ENCODE measurements at regions not wholly inside any gene's neighbourhood (a gene's known extent, or its start where the extent isn't known, plus 50 kb on each side); places are given as distances from the start of the nearest gene placed in this dataset.
"Not testable (repeated sequence)": the region's sequence is repeated elsewhere in the genome, so short reads cannot be mapped to it uniquely, and the experiment has no call there.

DNA sequence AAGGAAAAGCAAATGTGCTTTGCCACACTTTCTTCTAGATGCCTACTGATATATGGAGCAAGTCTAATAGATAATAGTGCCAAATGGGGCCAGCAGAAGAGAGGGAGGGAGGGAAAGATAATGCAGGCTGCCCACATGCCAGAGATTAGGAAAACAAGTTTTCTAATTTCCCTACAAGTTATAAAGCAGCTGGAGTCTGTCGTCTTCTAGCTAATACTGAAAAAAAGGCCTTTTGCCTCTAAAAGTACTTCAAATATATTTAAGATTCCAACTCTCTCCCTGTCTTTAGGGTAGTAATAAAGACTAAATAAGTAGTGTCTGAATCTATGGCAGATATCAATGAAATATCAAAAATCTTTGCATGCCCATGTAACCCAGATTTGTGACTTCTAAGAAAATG lies 632.0 kb upstream of the MIR17HG start:
- no peak for DNase-seq (ENCODE audit: low read depth in 2 of 2)

DNA sequence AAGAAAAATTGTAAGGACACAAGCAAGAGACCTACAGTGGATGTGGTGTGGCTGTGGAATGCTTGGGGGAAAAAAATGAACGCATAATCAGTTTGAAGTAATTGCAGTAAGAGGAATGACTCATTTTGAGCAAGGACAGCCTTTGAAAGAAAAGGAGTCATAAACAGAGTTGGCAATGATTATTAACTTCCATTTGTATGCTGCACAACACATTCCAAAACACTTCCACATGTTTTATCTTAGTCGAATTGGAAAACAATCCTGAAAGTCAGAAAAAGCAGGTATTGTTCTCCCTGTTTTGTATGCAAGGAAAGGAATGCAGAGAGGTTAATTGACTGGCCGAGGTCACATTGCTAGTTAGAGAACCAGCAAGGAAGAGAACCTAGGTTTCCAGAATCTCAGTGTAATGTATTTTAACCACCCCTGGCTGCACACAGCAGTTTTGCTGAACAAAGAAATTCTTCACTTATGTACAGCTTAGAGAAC lies 630.0 kb upstream of the MIR17HG start:
- DNase-seq (ENCODE audit: low read depth in 2 of 2), result no peak

DNA sequence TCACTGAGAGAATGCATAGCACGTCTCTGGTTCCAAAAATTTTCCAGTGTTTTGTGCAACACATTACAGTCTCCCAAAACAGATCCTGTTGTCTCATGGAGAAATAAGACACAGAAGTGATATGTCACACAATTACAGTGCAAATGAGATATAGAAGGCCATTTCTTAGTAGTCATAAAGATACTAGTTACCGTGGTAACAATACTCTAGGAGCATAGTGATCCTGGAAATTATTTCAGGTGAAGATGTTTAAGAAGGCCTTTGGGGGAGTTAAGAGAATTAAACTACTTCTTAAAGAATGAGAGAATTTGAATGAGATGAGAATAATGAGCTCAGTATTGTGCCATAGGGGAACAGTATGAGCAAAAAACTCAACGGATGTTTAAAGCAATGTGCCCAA lies 628.0 kb upstream of the MIR17HG start:
- DNase-seq (ENCODE audit: low read depth in 2 of 2), result no peak

DNA sequence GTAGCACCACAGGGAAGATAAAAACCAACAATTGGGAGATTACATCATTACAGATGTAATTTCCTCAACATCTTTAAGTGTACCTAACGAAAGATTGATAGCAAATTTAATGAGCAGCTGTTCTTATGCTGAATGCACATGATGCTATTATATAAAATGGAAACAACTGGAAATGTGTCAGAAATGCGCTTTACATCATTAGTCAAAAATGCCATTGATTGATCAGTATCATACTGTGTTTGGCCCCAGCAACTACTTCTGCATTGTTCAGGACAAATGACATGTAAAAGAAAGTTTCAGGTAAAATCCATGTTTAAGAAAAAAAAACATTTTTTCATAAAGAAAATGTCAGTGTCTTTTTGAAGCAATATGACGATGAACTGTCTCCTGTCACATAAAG lies 625.5 kb upstream of the MIR17HG start:
- no peak for DNase-seq (ENCODE audit: low read depth in 2 of 2)

DNA sequence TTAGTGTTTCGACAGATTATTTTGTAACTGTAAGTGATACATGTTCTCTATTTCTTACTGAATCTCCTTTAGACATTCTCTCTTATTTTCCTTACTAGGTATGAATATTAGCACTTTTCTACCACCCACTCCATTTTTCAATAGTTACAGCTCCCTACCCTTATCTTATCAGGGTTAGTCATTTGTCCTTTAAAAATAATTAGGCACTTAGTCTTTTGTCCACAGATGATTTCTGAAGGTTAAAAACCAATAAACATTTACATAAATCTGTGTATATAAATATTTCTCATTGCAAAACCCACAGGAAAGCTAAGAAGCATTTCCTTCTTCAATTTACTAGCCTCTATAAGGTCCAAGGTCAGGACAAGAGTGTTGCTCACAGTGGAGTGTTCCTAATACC lies 624.1 kb upstream of the MIR17HG start:
- DNase-seq (ENCODE audit: low read depth in 2 of 2), result no peak

DNA sequence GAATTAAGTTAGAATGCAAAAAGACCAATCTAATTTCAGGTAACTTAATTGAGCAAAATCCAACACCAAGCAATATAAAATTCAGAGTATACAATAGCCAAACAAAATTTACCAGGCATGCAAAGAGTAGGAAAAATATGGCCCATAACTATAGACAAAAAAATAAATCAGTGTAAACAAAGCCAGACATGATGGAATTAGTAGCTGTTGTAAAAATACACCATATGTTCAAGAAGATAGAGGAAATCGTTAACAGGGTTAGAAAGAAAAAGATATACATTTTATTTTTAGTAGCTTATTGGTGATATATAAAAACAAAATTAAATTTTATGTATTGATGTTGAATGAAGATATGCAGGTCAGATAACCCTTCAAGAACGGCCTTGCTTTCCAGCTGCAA lies 621.1 kb upstream of the MIR17HG start:
- DNase-seq (ENCODE audit: low read depth in 2 of 2), result no peak

DNA sequence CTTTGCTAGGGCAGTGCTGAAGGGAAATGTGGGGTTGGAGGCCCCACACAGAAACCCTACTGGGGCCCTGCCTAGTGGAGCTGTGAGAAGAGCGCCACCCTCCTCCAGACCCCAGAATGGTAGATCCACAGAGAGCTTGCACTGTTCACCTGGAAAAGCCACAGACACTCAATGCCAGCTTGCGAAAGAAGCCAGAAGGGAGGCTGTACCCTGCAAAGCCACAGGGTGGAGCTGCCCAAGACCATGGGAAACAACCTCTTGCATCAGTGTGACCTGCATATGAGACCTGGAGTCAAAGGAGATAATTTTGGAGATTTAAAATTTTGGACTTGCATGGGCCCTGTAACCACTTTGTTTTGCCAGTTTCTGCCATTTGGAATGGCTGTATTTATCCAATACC lies 615.4 kb upstream of the MIR17HG start:
- no peak for DNase-seq (ENCODE audit: low read depth in 2 of 2)

DNA sequence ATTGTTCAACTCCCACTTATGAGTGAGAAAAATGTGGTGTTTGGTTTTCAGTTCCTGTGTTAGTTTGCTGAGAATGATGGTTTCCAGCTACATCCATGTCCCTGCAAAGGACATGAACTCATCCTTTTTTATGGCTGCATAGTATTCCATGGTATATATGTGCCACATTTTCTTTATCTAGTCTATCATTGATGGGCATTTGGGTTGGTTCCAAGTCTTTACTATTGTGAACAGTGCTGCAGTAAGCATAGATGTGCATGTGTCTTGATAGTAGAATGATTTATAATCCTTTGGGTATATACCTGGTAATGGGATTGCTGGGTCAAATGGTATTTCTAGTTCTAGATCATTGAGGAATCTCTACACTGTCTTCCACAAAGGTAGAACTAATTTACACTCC lies 613.0 kb upstream of the MIR17HG start:
- DNase-seq (ENCODE audit: low read depth in 2 of 2), result not testable (repeated sequence)

DNA sequence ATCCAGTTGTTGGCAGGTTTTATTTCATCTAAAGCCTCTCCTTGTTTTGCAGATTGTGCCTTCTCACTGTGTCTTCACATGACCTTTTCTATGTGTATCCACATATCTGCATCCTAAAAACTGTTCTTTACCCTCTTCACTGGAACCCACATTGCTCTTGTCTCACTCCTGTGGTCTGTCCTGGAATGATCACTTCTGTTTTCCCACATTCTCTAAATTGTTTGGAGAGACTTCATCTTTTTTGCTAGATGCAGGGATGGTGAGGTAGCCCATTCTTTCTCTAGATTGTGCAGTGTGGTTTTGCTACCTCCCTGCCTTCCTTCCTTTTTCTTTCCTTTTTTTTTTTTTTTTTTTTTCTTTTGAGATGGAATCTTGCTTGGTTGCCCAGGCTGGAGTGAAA lies 608.6 kb upstream of the MIR17HG start:
- DNase-seq (ENCODE audit: low read depth in 2 of 2), result no peak

DNA sequence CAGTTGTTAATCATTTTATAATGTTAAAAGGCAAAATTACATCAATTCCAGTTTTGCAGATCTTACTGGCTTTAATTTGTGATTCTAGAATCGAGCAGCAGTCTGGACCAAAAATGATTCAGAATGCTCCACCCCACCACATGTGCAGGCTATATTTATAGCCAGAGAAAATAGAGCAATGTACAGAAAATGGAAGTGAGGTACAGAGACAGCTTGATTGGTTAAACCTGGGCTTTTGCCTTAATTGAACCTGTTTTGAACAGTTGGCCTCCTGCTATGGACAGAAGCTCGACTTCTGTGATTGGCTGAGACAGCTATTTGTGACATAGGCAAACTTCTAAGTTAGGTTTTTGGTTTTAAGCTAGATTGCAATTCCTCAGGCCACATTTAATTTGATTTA lies 607.4 kb upstream of the MIR17HG start:
- no peak for DNase-seq (ENCODE audit: low read depth in 2 of 2)

DNA sequence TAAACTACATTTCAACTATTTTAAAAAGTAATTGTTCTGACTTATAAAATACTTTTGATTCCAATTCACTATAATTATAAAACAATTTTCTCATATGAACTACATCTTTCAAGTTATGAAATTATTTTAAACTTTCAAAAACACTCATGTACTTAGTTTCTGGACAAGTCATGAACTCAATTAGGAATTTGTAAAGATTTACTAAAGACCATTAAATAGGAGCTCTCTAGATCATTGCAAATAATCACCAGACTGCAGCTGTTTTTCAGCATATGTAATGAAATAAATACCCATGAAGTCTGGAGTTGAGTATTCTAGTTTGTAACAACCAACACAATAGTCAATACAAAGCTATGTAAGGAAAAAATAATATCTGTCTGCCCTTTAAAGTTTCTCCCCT lies 605.1 kb upstream of the MIR17HG start:
- no peak for DNase-seq (ENCODE audit: low read depth in 2 of 2)

DNA sequence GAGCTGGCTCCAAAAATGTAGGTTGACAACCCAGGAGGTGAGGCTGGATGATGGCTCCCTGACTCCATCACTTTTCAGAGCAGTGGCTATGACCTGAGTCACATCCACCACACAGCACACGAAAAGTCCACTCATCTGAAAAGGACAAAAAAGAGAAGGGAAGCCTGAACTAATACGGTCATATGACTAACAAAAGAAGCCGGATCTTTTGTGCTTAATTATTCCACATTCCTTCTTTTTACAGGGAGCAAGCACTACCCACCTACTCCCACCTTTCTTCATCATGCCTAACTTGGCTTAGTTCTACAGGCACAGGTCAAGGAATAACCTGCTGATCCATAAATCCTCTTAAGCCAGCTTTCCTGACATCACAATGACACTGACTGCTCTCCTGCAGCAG lies 601.3 kb upstream of the MIR17HG start:
- no peak for DNase-seq (ENCODE audit: low read depth in 2 of 2)

DNA sequence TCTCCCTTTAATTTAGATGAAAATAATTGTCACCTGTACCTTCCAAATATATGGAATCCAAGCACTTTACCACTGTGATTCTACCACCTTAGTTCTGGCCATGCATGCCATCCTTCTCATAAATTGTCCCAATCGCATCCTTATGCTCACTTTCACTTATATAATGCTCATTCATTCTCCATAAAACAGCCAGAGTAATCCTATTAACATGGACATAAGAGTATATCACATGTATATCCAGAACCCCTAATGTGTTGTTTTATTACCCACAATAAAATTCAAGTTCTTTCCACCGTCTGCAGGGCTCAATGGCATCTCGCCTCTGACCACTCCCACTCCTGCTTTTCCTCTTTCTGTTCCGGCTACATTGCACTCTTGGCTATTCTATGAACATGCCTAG lies 597.5 kb upstream of the MIR17HG start:
- no peak for DNase-seq (ENCODE audit: low read depth in 2 of 2)

DNA sequence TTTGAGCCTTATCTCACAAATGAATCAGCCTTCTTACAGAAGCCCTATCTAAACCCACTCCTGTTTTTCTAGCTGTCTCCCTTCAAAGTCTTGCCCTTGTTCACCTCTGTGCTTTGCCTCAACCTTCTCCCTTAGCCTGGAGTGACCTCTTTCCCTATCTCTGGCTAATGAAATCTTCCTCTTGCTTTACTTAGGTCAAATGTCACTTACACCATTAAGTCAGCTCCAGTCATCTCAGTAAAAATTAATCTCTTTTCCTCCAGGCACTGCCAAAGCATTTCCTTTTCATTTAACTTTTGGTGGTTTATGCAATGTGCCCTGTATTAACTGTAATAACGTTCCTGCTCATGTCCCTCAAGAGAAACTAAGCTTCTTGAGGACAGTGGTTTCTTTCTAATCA lies 596.5 kb upstream of the MIR17HG start:
- DNase-seq (ENCODE audit: low read depth in 2 of 2), result no peak

DNA sequence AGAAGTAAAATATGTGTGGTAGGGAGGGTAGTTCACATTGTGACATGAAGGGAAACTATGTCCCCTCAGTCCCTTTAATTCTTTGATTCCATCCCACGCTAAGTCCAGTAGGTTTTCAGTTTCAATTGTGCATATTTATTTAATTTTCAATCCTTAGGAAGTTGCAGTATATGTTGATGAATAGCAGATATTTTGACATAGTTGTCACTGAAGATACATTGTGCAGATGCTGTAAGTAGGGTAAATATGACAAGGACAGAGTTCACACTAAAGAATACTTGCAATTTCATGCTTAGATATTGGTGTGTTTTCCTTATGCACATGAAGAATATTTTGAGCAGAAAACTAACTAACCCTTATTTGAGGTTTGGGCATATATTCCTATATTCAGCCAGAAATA lies 595.4 kb upstream of the MIR17HG start:
- DNase-seq (ENCODE audit: low read depth in 2 of 2), result no peak

DNA sequence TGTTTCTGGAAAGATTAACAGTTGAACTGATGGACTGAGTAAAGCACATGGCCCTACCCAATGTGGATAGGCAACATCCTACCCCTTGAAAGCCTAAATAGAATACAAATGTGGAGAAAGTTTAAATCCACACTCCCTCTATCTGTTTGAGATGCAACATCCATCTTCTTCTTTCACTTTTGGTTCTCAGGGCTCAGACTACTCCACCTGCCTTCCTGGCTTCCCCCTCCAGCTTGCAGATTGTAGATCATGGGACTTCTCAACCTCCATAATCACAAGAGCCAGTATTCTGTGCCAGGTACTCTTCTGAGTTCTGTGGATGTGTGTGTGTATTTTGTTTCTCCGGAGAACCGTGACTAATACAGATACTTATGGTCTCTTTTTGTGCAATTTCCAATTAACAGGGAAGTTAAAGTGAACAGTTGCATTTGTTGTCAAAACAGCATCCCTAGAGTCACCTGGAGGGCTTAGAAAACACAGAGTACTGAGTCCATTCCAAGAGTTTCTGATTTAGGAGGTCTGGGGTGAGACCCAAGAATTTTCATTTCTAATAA lies 590.3 kb upstream of the MIR17HG start:
- DNase-seq (ENCODE audit: low read depth in 2 of 2), result no peak

DNA sequence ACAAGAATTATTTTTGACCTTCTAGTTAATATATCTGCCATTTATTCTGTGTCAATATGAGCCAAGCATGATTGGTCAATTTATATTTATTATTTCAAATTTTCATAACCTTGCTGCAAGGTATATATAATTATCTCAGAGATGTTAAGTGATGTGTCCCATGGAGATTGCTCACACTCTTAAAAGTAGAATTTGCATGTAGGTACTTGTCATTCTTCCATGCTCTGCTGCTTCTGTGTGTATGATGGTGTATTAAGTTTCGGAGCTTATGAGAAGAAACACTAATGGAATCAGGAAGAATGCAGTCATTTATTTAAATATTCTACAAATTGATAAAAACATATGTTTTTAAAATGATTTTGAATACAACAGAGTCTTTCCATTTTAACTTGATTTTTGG lies 586.8 kb upstream of the MIR17HG start:
- DNase-seq (ENCODE audit: low read depth in 2 of 2), result no peak

DNA sequence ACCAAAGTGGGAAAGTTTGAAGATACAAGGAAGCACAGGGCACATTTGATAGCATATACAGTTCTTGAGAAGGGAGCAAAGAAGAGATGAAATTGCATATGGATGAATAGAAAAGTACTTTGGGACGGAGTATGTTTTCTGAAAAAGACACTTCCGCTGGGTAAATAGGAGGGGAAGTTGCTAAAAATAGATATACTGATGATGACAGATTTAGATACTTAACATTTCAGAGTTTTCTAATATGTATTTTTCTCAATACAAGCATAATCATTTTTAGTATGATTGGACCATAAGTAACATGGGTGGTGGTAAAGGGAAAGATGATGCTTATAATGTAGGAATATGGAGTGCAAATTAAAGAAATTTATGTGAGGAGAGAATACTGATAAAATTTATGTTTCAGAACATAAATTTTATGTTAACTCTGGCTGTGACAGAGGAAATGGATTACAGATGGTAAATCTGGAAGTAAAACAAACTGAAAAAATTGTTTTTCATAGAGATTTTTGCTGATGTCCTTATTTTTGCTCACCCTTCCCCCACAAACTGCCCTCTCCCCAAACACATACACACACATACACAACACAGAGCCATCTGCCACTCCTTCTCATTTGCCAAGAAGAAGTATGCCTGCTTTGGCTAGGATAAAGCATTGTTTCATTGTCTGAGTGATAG lies 583.9 kb upstream of the MIR17HG start:
- DNase-seq (ENCODE audit: low read depth in 2 of 2), result no peak

DNA sequence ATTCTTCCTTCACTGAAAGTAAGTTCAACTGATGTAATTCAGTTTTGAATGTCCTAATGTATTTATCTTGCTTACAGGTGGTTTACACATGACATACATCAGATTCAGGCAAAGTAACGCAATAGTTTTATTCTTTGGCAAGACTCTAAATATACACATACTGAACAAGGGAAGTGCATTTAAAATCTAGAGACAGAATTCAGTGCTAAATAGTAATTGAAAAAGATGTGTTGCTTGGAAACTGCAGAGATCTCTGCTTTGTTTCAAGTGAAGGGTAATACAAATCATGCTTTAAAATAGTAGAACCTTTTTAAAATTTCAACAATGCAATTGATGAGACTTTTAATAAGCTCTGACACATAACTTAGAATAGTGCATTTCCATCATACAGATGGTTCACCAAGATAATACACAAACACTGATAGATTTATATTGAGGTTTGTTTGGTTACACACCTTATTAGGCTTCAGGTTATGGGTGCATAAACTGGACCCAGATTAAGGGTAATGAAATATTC lies 581.0 kb upstream of the MIR17HG start:
- DNase-seq (ENCODE audit: low read depth in 2 of 2), result no peak

DNA sequence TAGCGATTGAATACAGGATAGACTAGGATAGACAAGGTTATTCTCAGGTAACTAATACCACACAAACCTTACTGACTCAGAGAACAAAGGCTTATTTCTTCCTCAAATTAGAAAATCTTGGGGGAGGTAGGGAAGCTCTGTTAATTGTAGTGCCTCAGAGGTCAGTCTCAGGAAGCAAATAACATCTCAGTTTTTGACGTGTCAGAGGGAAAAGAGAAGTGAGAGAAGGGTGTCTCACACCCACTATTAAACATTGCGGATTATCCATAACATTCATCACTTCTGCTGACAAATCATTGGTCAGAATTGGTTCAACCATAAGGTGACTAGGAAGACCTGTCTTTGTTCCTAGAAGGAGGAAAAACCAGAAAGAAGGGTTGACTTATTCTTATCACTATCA lies 579.4 kb upstream of the MIR17HG start:
- DNase-seq (ENCODE audit: low read depth in 2 of 2), result no peak

DNA sequence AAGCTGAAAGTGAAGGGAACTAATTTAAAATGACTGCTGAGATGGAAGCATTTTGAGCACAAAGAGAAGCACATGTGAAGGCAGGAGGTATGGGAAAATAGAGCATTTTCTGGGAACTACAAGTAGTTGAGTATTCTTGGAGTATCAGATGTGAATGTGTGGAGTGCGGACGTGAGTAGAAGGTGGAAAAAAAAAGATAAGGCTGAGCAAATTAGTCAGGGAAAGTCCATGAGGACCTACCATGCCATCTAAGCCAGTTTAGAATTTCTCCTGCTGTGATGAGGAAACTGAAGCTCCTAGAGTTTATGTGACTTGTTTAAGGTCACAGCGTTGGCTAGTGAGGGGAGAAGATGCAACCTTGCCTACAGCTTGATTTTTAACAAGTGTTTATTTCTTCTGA lies 578.1 kb upstream of the MIR17HG start:
- no peak for DNase-seq (ENCODE audit: low read depth in 2 of 2)

DNA sequence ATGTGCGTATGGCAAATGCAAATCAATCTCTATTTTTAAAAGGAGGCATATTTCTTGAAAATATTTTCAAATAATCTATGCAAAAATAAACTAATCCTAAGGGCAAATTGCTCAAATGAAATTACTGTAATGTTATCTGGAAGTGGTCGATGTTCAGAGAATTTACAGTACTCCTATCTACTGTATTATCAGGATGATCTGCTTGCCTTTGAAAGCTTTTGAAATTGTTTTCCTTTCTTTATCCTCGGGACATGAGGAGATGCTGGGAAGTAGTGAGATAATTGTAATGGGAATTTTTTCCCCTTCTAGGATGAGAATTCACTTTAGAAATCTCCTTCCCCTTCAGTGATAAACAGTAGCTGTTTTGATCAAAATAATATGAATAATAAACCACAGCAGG lies 577.2 kb upstream of the MIR17HG start:
- no peak for DNase-seq (ENCODE audit: low read depth in 2 of 2)

DNA sequence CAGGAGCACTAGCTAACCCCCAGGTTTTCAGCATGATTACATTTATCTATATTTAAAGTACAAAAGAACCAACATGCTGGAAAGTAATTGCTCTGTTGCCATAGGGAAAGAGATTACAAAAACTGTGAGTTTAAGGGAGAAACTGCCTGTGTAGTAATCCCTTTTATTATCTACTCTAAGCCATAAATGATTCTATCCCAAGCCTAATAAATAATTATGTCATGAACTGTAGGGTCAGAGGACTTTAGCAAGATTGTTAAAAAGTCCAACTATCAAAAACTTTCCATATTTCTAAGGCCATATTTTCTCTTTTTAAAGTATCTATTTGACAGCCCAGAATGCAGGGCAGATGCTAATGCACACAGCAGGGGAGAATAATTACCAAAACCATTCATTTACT lies 573.8 kb upstream of the MIR17HG start:
- no peak for DNase-seq (ENCODE audit: low read depth in 2 of 2)
